Testis (tissue), 2 donors: ENCODE measurements at regions not wholly inside any gene's neighbourhood (a gene's known extent, or its start where the extent isn't known, plus 50 kb on each side); places are given as distances from the start of the nearest gene placed in this dataset.

Source experiments
- DNase-seq: peaks from one replicate; pipeline ENCODE4 v3.0.0-alpha.2; 2019
- H3K27ac ChIP-seq, 2 donors: fragments of 200-600 bp; sonication (generic); one replicate each; pipeline ENCODE4 v1.5.1; 2019
- H3K27me3 ChIP-seq: fragments of 200-600 bp; sonication (generic); one replicate; pipeline ENCODE4 v1.5.1; 2019
- H3K36me3 ChIP-seq: fragments of 200-600 bp; sonication (generic); one replicate; pipeline ENCODE4 v1.5.1; 2017; ENCODE audit warnings: low read depth; ENCODE audit errors: missing control alignments
- H3K4me1 ChIP-seq: fragments of 200-600 bp; sonication (generic); one replicate; pipeline ENCODE4 v1.5.1; 2019
- H3K4me3 ChIP-seq, 2 donors: fragments of 200-600 bp; sonication (generic); one replicate each; pipeline ENCODE4 v1.5.1; 2017 to 2019
- H3K9me3 ChIP-seq: fragments of 200-600 bp; sonication (generic); one replicate; pipeline ENCODE4 v1.5.1; 2017
- CTCF ChIP-seq, 3 experiments: fragments of 450-650 bp in 2 of 3; fragments of 200-600 bp in 1 of 3; sonication (generic) in 1 of 3; IDR thresholded peaks; one replicate each; pipeline ENCODE4 v1.5.1; 2016 to 2019; ENCODE audit warnings: antibody characterized with exemption in 3 of 3, mild to moderate bottlenecking in 2 of 3, moderate library complexity in 1 of 3
- POLR2A ChIP-seq: fragments of 450-650 bp; IDR thresholded peaks from one replicate; pipeline ENCODE4 v1.6.1; 2017; ENCODE audit warnings: antibody characterized with exemption, mild to moderate bottlenecking, moderate library complexity
- WGBS, 2 donors: methylation state at CpG; one replicate each; pipeline ENCODE4 v1.1.5; 2018; 5-methylcytosine and 5-hydroxymethylcytosine counted together
- intact Hi-C: fragments of 100-400 bp; cut with DNase I; formaldehyde crosslinking; loops from one replicate; pipeline ENCODE4 v1.15.1; 2023; ENCODE audit warnings: low total_unique reads

GRCh38 chr19:30923096-30923495, 426.1 kb downstream of the TSHZ3 start:
- TF ChIP-seq POLR2A = no peak
- TF ChIP-seq CTCF (IDR thresholded peaks at IDR 0.05) = no peak
- no peaks in the 10 kb centered on the region for H3K9me3 ChIP-seq
- intact Hi-C loops = no loop called here
- H3K27ac ChIP-seq = no peak overlapping the region
- WGBS, 2 donors = 81 to 82% methylated on average over 4 of the region's 4 CpGs
- H3K36me3 ChIP-seq = no peaks in the 10 kb centered on the region
- peaks cover 3% of the 10 kb centered on the region for H3K4me1 ChIP-seq
- H3K27me3 ChIP-seq = no peaks in the 10 kb centered on the region
- no peak overlapping the region for H3K4me3 ChIP-seq
- no peak for DNase-seq

GRCh38 chr19:30920222-30920621, 429.0 kb downstream of the TSHZ3 start:
- no peaks in the 10 kb centered on the region for H3K9me3 ChIP-seq
- no peaks in the 10 kb centered on the region for H3K36me3 ChIP-seq
- H3K27me3 ChIP-seq = no peaks in the 10 kb centered on the region
- H3K4me1 ChIP-seq = peaks cover 3% of the 10 kb centered on the region
- no peak overlapping the region for H3K4me3 ChIP-seq
- 77 to 84% methylated on average over 8 to 11 of the region's 11 CpGs for WGBS, 2 donors
- intact Hi-C loops = no loop called here
- TF ChIP-seq CTCF (IDR thresholded peaks at IDR 0.05) (no peak), POLR2A (no peak)
- DNase-seq = no peak
- H3K27ac ChIP-seq = no peak overlapping the region

GRCh38 chr19:30919737-30920136, 429.5 kb downstream of the TSHZ3 start:
- Histone ChIP-seq H3K4me3 (no peak overlapping the region), H3K9me3 (no peaks in the 10 kb centered on the region), H3K36me3 (no peaks in the 10 kb centered on the region), H3K4me1 (peaks cover 3% of the 10 kb centered on the region), H3K27ac (no peak overlapping the region), H3K27me3 (no peaks in the 10 kb centered on the region)
- no peak for TF ChIP-seq CTCF (IDR thresholded peaks at IDR 0.05)
- no peak for TF ChIP-seq POLR2A
- WGBS, 2 donors = 59 to 65% methylated on average over 1 of the region's 1 CpG
- intact Hi-C loops = no loop called here
- no peak for DNase-seq

GRCh38 chr19:30916238-30916637, 433.0 kb downstream of the TSHZ3 start:
- Histone ChIP-seq H3K4me3 (no peak overlapping the region), H3K4me1 (peaks cover 3% of the 10 kb centered on the region), H3K27me3 (no peaks in the 10 kb centered on the region), H3K9me3 (no peaks in the 10 kb centered on the region), H3K27ac (no peak overlapping the region), H3K36me3 (no peaks in the 10 kb centered on the region)
- WGBS, 2 donors = 57 to 61% methylated on average over 9 of the region's 9 CpGs
- no peak for TF ChIP-seq POLR2A
- TF ChIP-seq CTCF (IDR thresholded peaks at IDR 0.05) = no peak
- intact Hi-C loops = no loop called here
- DNase-seq = no peak

GRCh38 chr19:30911491-30911890, 437.7 kb downstream of the TSHZ3 start:
- DNase-seq = no peak
- intact Hi-C loops = no loop called here
- no peaks in the 10 kb centered on the region for H3K36me3 ChIP-seq

More at GRCh38 chr19:30911491-30911890, 437.7 kb downstream of the TSHZ3 start:
- 83 to 94% methylated on average over 1 to 3 of the region's 3 CpGs for WGBS, 2 donors
- no peaks in the 10 kb centered on the region for H3K9me3 ChIP-seq
- H3K27ac ChIP-seq = no peak overlapping the region
- no peak overlapping the region for H3K4me3 ChIP-seq
- H3K4me1 ChIP-seq = no peaks in the 10 kb centered on the region
- TF ChIP-seq CTCF (IDR thresholded peaks at IDR 0.05) = no peak
- no peak for TF ChIP-seq POLR2A
- no peaks in the 10 kb centered on the region for H3K27me3 ChIP-seq
